ENCODE measurements at regions not wholly inside any gene's neighbourhood (a gene's known extent, or its start where the extent isn't known, plus 50 kb on each side); places are given as distances from the start of the nearest gene placed in this dataset.

DNA sequence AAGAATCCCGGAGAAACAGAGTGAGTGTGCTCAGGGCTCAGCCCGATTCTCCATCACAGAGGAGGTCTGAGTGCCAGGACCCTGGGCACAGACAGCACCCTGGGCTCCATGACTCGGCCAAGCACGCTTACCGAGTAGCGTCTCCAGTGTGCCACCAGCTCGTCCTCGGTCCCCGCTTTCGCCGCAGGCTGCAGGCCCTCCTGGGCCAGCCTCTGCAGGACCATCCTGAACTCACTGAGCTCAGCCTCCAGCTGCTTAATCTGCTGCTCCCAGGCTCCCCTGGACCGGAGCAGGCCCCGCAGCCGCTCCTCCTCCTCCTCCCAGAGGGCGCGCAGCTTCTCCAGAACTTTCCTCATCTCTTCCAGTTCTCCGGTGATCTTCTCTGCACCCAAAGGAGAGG, 61.2 kb downstream of the SYNE3 start:
- TF ChIP-seq, protein P1, sequence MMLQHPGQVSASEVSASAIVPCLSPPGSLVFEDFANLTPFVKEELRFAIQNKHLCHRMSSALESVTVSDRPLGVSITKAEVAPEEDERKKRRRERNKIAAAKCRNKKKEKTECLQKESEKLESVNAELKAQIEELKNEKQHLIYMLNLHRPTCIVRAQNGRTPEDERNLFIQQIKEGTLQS (IDR thresholded peaks at IDR 0.05): no peak
- TF ChIP-seq, protein P2, sequence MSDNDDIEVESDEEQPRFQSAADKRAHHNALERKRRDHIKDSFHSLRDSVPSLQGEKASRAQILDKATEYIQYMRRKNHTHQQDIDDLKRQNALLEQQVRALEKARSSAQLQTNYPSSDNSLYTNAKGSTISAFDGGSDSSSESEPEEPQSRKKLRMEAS (IDR thresholded peaks at IDR 0.05): no peak
- TF ChIP-seq CBX3 (IDR thresholded peaks at IDR 0.05; ENCODE audit: low read depth) (no peak), JUND (IDR thresholded peaks at IDR 0.05) (no peak)
- TF ChIP-seq, protein P3, sequence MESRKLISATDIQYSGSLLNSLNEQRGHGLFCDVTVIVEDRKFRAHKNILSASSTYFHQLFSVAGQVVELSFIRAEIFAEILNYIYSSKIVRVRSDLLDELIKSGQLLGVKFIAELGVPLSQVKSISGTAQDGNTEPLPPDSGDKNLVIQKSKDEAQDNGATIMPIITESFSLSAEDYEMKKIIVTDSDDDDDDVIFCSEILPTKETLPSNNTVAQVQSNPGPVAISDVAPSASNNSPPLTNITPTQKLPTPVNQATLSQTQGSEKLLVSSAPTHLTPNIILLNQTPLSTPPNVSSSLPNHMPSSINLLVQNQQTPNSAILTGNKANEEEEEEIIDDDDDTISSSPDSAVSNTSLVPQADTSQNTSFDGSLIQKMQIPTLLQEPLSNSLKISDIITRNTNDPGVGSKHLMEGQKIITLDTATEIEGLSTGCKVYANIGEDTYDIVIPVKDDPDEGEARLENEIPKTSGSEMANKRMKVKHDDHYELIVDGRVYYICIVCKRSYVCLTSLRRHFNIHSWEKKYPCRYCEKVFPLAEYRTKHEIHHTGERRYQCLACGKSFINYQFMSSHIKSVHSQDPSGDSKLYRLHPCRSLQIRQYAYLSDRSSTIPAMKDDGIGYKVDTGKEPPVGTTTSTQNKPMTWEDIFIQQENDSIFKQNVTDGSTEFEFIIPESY (IDR thresholded peaks at IDR 0.05; ENCODE audit: extremely low read depth, insufficient replicate concordance, low read length): no peak
- no peaks in the 10 kb centered on the region for H3K9me3 ChIP-seq (ENCODE audit: control insufficient read depth in 1 of 2, insufficient read depth in 1 of 2, low read depth in 1 of 2, low read length in 2 of 2)
- no peak for DNase-seq (ENCODE audit: low read depth, low spot score)
- H3K36me3 ChIP-seq (ENCODE audit: control insufficient read depth in 1 of 2, insufficient read depth in 2 of 2, low read length in 2 of 2): no peaks in the 10 kb centered on the region
- no peaks in the 10 kb centered on the region for H3K79me2 ChIP-seq (ENCODE audit: insufficient read depth, low read length)
- 0 out of 2 replicates have a peak, but pooled peaks cover under 1% of the 10 kb centered on the region for H3K27me3 ChIP-seq (ENCODE audit: insufficient read depth, low read length)
- intact Hi-C loops (cut with micrococcal nuclease): loop anchor here (5.0 kb wide), 1 partner anchor 1012 kb away; no protein-coding TSS in a partner anchor
- no peak overlapping the region for H3K9ac ChIP-seq (ENCODE audit: low read length)
- H3K9me2 ChIP-seq (ENCODE audit: insufficient read depth): no peaks in the 10 kb centered on the region
- no peaks in the 10 kb centered on the region for H4K20me1 ChIP-seq (ENCODE audit: insufficient read depth)
- no TSS peak for BruUV-seq (replicated peaks)
- RAD21 ChIA-PET (ENCODE audit: low non-redundant PET in 1 of 2, low total read pairs in 2 of 2, uncharacterized antibody in 2 of 2, unreplicated experiment in 2 of 2): interaction anchor here in 1 of 2 experiments (0.5 kb wide), 1 partner anchor 38 kb away, joined by 3 read pairs; no protein-coding TSS in a partner anchor
- POLR2A ChIA-PET: no interaction called here
- H2AFZ ChIP-seq (ENCODE audit: low read depth, low read length, poor library complexity, severe bottlenecking): no peak overlapping the region
- CTCF ChIA-PET: no interaction called here
- no peak for ATAC-seq
- H3K4me1 ChIP-seq (ENCODE audit: control insufficient read depth in 1 of 2, insufficient read depth in 2 of 2, low read length in 2 of 2): peaks cover 0 to 1% of the 10 kb centered on the region in 2 experiments; a peak in 1 of 4 replicates
- no peak overlapping the region for H3K4me2 ChIP-seq (ENCODE audit: low read length)
- no peak overlapping the region for H3K27ac ChIP-seq (ENCODE audit: low read depth, low read length)
- no peak overlapping the region for H3K4me3 ChIP-seq (replicated peaks in 1 of 2; ENCODE audit: low read depth in 1 of 2, low read length in 2 of 2)

DNA sequence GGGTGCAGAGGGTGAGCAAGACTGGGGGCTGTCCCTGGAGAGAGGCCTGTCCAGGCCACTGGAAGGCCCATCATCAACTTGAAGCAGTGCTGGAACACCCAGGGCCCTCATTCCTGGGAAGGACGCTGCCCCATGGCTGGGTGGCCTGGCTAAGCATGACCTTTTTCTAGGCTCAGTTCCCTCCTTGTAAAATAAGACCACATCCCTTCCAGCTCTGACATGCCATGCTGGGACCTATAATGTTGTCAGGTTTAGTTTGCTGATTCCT, 62.8 kb downstream of the SYNE3 start:
- no peaks in the 10 kb centered on the region for H3K27me3 ChIP-seq (ENCODE audit: insufficient read depth, low read length)
- H3K4me1 ChIP-seq (ENCODE audit: control insufficient read depth in 1 of 2, insufficient read depth in 2 of 2, low read length in 2 of 2): no peaks in the 10 kb centered on the region
- no peak overlapping the region for H3K27ac ChIP-seq (ENCODE audit: low read depth, low read length)
- H3K4me2 ChIP-seq (ENCODE audit: low read length): no peak overlapping the region
- H3K4me3 ChIP-seq (replicated peaks in 1 of 2; ENCODE audit: low read depth in 1 of 2, low read length in 2 of 2): no peak overlapping the region
- no peak overlapping the region for H3K9ac ChIP-seq (ENCODE audit: low read length)
- H2AFZ ChIP-seq (ENCODE audit: low read depth, low read length, poor library complexity, severe bottlenecking): no peak overlapping the region
- CTCF ChIA-PET: interaction anchor here (2.0 to 2.4 kb wide), 3 partner anchors 11 to 74 kb away, joined by 8 to 26 read pairs (median 13); no protein-coding TSS in a partner anchor
- H4K20me1 ChIP-seq (ENCODE audit: insufficient read depth): no peaks in the 10 kb centered on the region
- H3K36me3 ChIP-seq (ENCODE audit: control insufficient read depth in 1 of 2, insufficient read depth in 2 of 2, low read length in 2 of 2): no peaks in the 10 kb centered on the region
- DNase-seq (ENCODE audit: low read depth, low spot score) (no peak), ATAC-seq (no peak)
- no TSS peak for BruUV-seq (replicated peaks)
- no peaks in the 10 kb centered on the region for H3K79me2 ChIP-seq (ENCODE audit: insufficient read depth, low read length)
- intact Hi-C loops (cut with micrococcal nuclease): no loop called here
- RAD21 ChIA-PET (ENCODE audit: low non-redundant PET in 1 of 2, low total read pairs in 2 of 2, uncharacterized antibody in 2 of 2, unreplicated experiment in 2 of 2): no interaction called here
- POLR2A ChIA-PET: no interaction called here
- H3K9me3 ChIP-seq (ENCODE audit: control insufficient read depth in 1 of 2, insufficient read depth in 1 of 2, low read depth in 1 of 2, low read length in 2 of 2): no peaks in the 10 kb centered on the region
- no peaks in the 10 kb centered on the region for H3K9me2 ChIP-seq (ENCODE audit: insufficient read depth)
- TF ChIP-seq, protein P2 (IDR thresholded peaks at IDR 0.05): no peak
- TF ChIP-seq, protein P3 (IDR thresholded peaks at IDR 0.05; ENCODE audit: extremely low read depth, insufficient replicate concordance, low read length): no peak
- no peak for TF ChIP-seq CEBPB (IDR thresholded peaks at IDR 0.05; ENCODE audit: low read depth)
- no peak for TF ChIP-seq POLR2AphosphoS5 (IDR thresholded peaks at IDR 0.05; ENCODE audit: low read depth, low read length)
- TF ChIP-seq JUND (IDR thresholded peaks at IDR 0.05): no peak
- TF ChIP-seq EZH2phosphoT487 (IDR thresholded peaks at IDR 0.05; ENCODE audit: borderline replicate concordance): no peak
- no peak for TF ChIP-seq POLR2A (IDR thresholded peaks at IDR 0.05; ENCODE audit: borderline replicate concordance, extremely low read depth, insufficient read depth, insufficient read length)
- no peak for TF ChIP-seq EZH2 (IDR thresholded peaks at IDR 0.05)
- TF ChIP-seq ZFX (IDR thresholded peaks at IDR 0.05): no peak
- no peak for TF ChIP-seq YY1 (IDR thresholded peaks at IDR 0.05; ENCODE audit: extremely low read depth, insufficient replicate concordance, low read depth, low read length)
- no peak for TF ChIP-seq SRF (IDR thresholded peaks at IDR 0.05; ENCODE audit: low read depth)
- TF ChIP-seq SP1 (IDR thresholded peaks at IDR 0.05; ENCODE audit: low read depth): no peak
- no peak for TF ChIP-seq ZNF274 (IDR thresholded peaks at IDR 0.05; ENCODE audit: low read depth, low read length)
- TF ChIP-seq, protein P1 (IDR thresholded peaks at IDR 0.05): no peak
- no peak for TF ChIP-seq TCF7L2 (IDR thresholded peaks at IDR 0.05; ENCODE audit: borderline replicate concordance, extremely low read depth, insufficient read depth, insufficient read length)

Measured in HCT116 (cell line).